ENCODE measurements at regions not wholly inside any gene's neighbourhood (a gene's known extent, or its start where the extent isn't known, plus 50 kb on each side); places are given as distances from the start of the nearest gene placed in this dataset.

- Histone ChIP-seq H3K27ac (ENCODE audit: low read depth, low read length, poor library complexity, severe bottlenecking) (no peak overlapping the region), H4K20me1 (ENCODE audit: insufficient read depth, low read length) (no peaks in the 10 kb centered on the region), H3K27me3 (ENCODE audit: insufficient read depth, low read length) (no peaks in the 10 kb centered on the region), H3K36me3 (ENCODE audit: insufficient read depth, low read length) (no peaks in the 10 kb centered on the region), H3K4me2 (ENCODE audit: low read length) (no peak overlapping the region), H2AFZ (ENCODE audit: low read length) (no peak overlapping the region), H3K79me2 (ENCODE audit: insufficient read depth, low read length) (no peaks in the 10 kb centered on the region), H3K4me1 (ENCODE audit: insufficient read depth, low read length, severe bottlenecking) (no peaks in the 10 kb centered on the region), H3F3A (ENCODE audit: insufficient read depth, low read length) (no peaks in the 10 kb centered on the region), H3K4me3 (ENCODE audit: low read depth, low read length, poor library complexity, severe bottlenecking) (no peak overlapping the region), H3K9me3 (ENCODE audit: low read length) (no peaks in the 10 kb centered on the region), H3K9ac (ENCODE audit: low read length) (no peak overlapping the region), H3K9me2 (ENCODE audit: low read depth, low read length) (no peaks in the 10 kb centered on the region)
- TF ChIP-seq CTCF (IDR thresholded peaks at IDR 0.05; ENCODE audit: low read length) (no peak), EZH2 (IDR thresholded peaks at IDR 0.05; ENCODE audit: borderline replicate concordance, low read length) (no peak)
These were observed 65.4 kb upstream of the SMYD2 start for GRCh38 chr1:214215583-214215982.

- H3K9me3 ChIP-seq (ENCODE audit: low read length) = no peaks in the 10 kb centered on the region
- no peaks in the 10 kb centered on the region for H3K36me3 ChIP-seq (ENCODE audit: insufficient read depth, low read length)
- H3K4me1 ChIP-seq (ENCODE audit: insufficient read depth, low read length, severe bottlenecking) = no peaks in the 10 kb centered on the region
- H3K27me3 ChIP-seq (ENCODE audit: insufficient read depth, low read length) = no peaks in the 10 kb centered on the region
- no peak for TF ChIP-seq CTCF (IDR thresholded peaks at IDR 0.05; ENCODE audit: low read length)
- TF ChIP-seq EZH2 (IDR thresholded peaks at IDR 0.05; ENCODE audit: borderline replicate concordance, low read length) = no peak
- H3K79me2 ChIP-seq (ENCODE audit: insufficient read depth, low read length) = no peaks in the 10 kb centered on the region
- no peak overlapping the region for H3K4me3 ChIP-seq (ENCODE audit: low read depth, low read length, poor library complexity, severe bottlenecking)
- H3F3A ChIP-seq (ENCODE audit: insufficient read depth, low read length) = no peaks in the 10 kb centered on the region
- H3K9ac ChIP-seq (ENCODE audit: low read length) = no peak overlapping the region
- H2AFZ ChIP-seq (ENCODE audit: low read length) = no peak overlapping the region
- H4K20me1 ChIP-seq (ENCODE audit: insufficient read depth, low read length) = no peaks in the 10 kb centered on the region
- H3K27ac ChIP-seq (ENCODE audit: low read depth, low read length, poor library complexity, severe bottlenecking) = no peak overlapping the region
- no peaks in the 10 kb centered on the region for H3K9me2 ChIP-seq (ENCODE audit: low read depth, low read length)
- no peak overlapping the region for H3K4me2 ChIP-seq (ENCODE audit: low read length)
These were observed 64.9 kb upstream of the SMYD2 start for GRCh38 chr1:214216021-214216420.

- Histone ChIP-seq H3K4me1 (ENCODE audit: insufficient read depth, low read length, severe bottlenecking) (no peaks in the 10 kb centered on the region), H3K27me3 (ENCODE audit: insufficient read depth, low read length) (no peaks in the 10 kb centered on the region), H3K36me3 (ENCODE audit: insufficient read depth, low read length) (no peaks in the 10 kb centered on the region), H2AFZ (ENCODE audit: low read length) (no peak overlapping the region), H3K4me3 (ENCODE audit: low read depth, low read length, poor library complexity, severe bottlenecking) (no peak overlapping the region), H3K79me2 (ENCODE audit: insufficient read depth, low read length) (no peaks in the 10 kb centered on the region), H4K20me1 (ENCODE audit: insufficient read depth, low read length) (no peaks in the 10 kb centered on the region), H3K4me2 (ENCODE audit: low read length) (no peak overlapping the region), H3K27ac (ENCODE audit: low read depth, low read length, poor library complexity, severe bottlenecking) (no peak overlapping the region), H3F3A (ENCODE audit: insufficient read depth, low read length) (no peaks in the 10 kb centered on the region), H3K9me2 (ENCODE audit: low read depth, low read length) (no peaks in the 10 kb centered on the region), H3K9me3 (ENCODE audit: low read length) (no peaks in the 10 kb centered on the region), H3K9ac (ENCODE audit: low read length) (no peak overlapping the region)
- TF ChIP-seq CTCF (IDR thresholded peaks at IDR 0.05; ENCODE audit: low read length) = no peak
- no peak for TF ChIP-seq EZH2 (IDR thresholded peaks at IDR 0.05; ENCODE audit: borderline replicate concordance, low read length)
These were observed 64.2 kb upstream of the SMYD2 start for GRCh38 chr1:214216779-214217178.

All from OCI-LY1 (cell line).